ENCODE measurements at regions not wholly inside any gene's neighbourhood (a gene's known extent, or its start where the extent isn't known, plus 50 kb on each side); places are given as distances from the start of the nearest gene placed in this dataset.

GRCh38 chr12:59388694-59389093 is 207.1 kb upstream of the SLC16A7 start:
- TF ChIP-seq CTCF (IDR thresholded peaks at IDR 0.05), result no peak

DNA sequence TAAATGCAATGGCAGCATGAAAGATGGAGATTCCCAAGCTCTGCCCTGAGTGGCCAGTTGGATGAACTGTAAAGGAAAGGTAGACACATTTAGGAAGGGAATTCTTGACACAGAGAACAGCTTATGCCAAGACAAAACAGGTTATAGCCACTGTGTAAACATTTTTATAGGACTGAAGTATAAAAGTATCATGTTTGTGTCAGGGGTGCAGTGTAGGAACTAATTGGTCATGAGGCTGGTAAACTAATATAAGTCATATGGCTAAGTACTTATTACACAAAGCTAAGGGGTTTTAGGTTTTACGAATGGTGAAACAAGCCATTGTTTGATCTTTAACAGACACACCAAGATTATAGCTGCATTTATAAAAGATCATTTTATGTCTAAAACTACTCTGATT is 207.7 kb upstream of the SLC16A7 start:
- TF ChIP-seq CTCF (IDR thresholded peaks at IDR 0.05), result no peak

DNA sequence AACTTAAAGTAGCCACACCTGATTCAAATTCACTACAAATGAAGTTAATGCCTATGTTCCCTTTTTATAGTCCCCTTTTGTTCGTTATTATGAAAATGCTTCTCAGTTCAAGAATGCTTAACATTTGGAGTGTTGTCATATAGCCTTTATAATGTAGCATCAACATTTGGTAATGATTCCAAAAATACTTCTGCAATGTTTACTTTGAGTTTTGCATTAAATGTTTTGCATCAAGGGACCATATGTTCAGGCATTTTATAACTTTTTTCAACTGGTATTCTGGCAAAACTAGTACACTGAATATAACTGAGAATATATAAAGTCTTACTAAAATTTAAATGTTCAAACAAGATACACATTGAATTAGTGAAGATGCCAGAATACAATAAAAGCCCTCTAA is 209.6 kb upstream of the SLC16A7 start:
- no peak for TF ChIP-seq CTCF (IDR thresholded peaks at IDR 0.05)

DNA sequence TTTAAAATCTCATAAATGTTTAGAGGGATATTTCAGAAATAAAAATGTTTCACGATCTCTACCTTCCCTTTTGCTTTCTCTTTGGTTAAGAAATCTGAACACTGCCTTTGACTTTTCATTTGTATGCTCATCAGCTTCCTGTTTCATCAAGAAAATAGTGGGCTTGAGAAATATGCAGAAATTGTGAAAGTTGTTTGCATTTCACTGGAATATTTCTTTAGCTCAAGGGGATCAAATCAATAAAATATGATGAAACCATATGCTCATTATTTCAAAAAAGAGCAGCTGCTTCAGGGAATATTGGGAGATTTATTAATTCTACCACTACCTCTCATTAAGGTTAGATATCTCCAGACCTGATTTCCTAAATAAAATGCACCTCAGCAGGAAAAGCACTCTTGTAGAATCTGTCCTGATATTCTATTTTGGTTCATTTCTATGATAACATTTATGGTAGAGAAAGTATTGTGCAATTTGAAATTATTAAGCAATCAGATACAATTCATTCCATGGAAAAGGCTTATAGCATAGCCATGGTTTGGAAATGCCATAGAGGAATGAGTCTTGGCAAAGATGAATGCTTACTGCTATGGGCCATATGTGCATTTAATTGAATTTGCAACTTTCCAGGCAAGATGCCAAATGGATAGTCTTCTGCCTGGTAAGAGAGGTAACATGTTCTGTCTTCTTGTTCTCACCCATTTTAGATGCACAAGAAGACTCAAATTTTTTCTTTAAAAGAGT is 212.6 kb upstream of the SLC16A7 start:
- no peak for TF ChIP-seq CTCF (IDR thresholded peaks at IDR 0.05)

GRCh38 chr12:59382282-59383078 is 213.3 kb upstream of the SLC16A7 start:
- TF ChIP-seq CTCF (IDR thresholded peaks at IDR 0.05), result no peak

DNA sequence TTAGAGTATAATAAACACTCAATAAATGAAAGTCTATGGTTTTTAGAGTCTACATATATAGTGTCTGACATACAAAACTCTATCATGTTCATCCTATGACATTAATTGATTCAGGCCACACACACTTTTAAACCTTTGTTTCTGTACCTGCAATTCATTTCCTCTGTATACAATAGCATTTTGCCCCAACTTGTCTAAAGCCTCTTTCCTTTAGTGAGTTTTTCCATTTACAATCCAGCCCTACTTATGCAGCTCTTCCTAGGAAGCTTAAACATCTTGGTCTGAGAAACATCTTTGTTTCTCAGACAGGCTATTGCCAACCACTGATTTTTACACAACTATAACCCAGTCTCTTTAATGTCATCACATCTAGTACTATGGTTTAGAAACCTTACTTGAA is 214.7 kb upstream of the SLC16A7 start:
- TF ChIP-seq CTCF (IDR thresholded peaks at IDR 0.05), result no peak

GRCh38 chr12:59375633-59376032 is 220.2 kb upstream of the SLC16A7 start:
- no peak for TF ChIP-seq CTCF (IDR thresholded peaks at IDR 0.05)
